Endothelial cell of umbilical vein (primary cell): ENCODE measurements at regions not wholly inside any gene's neighbourhood (a gene's known extent, or its start where the extent isn't known, plus 50 kb on each side); places are given as distances from the start of the nearest gene placed in this dataset.

Source experiments
- BruUV-seq: library from RNA; stranded (reverse); fragments of 400-500 nt; replicated peaks from 2 replicates; lab custom pipeline; 2021; lab: Mats Ljungman, UMichigan
- CTCF ChIA-PET: fragments of 300-600, 350-600 bp; sonication (Branson Sonifier 250); formaldehyde crosslinking; loops from one replicate; lab custom pipeline; 2021; ENCODE audit warnings: antibody characterized with exemption, inconsistent platforms; lab: Charles Lee
- POLR2A ChIA-PET: fragments of 300-600, 350-600 bp; sonication (Branson Sonifier 250); formaldehyde crosslinking; loops from one replicate; lab custom pipeline; 2021; ENCODE audit warnings: antibody characterized with exemption, inconsistent platforms; lab: Charles Lee
- DNase-seq: peaks from one replicate; pipeline ENCODE4 v3.0.0-alpha.2; 2011; ENCODE audit warnings: low read depth, low spot score
- FAIRE-seq: peaks from 2 replicates; lab custom pipeline; 2011; peaks lifted over from hg19 to GRCh38; lab: Jason Lieb, UNC
- H2AFZ ChIP-seq: 2 replicates; pipeline ENCODE4 v1.6.0; 2012; ENCODE audit warnings: low read depth, low read length, control low read depth, inconsistent platforms
- H3K27ac ChIP-seq: 2 replicates; pipeline ENCODE4 v1.5.1; 2011; ENCODE audit warnings: low read depth, mild to moderate bottlenecking, control low read depth, low read length, moderate library complexity; ENCODE audit not compliant: insufficient read depth
- H3K27me3 ChIP-seq, 2 experiments: 2 replicates each; pipeline versions ENCODE4 v1.6.0 to v1.6.1; 2011; ENCODE audit warnings: low read length in 2 of 2, mixed read lengths in 1 of 2; ENCODE audit not compliant: control insufficient read depth in 2 of 2, insufficient read depth in 2 of 2
- H3K36me3 ChIP-seq, 2 experiments: 2 replicates in 1 of 2; 3 replicates in 1 of 2; pipeline ENCODE4 v1.5.1; 2011; ENCODE audit warnings: low read length in 2 of 2, mild to moderate bottlenecking in 1 of 2, moderate library complexity in 1 of 2; ENCODE audit not compliant: control insufficient read depth in 2 of 2, insufficient read depth in 2 of 2; ENCODE audit errors: extremely low read depth in 1 of 2
- H3K4me1 ChIP-seq: 3 replicates; pipeline ENCODE4 v1.5.1; 2011; ENCODE audit warnings: mild to moderate bottlenecking, low read length; ENCODE audit not compliant: control insufficient read depth, insufficient read depth; ENCODE audit errors: extremely low read depth
- H3K4me2 ChIP-seq: 2 replicates; pipeline ENCODE4 v1.6.1; 2011; ENCODE audit warnings: low read length, control low read depth, mixed read lengths; ENCODE audit not compliant: insufficient read depth
- H3K4me3 ChIP-seq, 3 experiments: fragments of 200-600 bp in 1 of 3; sonication (generic), shearing (Covaris generic) in 1 of 3; replicated peaks in 1 of 3; 2 replicates each; pipeline ENCODE4 v1.5.1; 2011 to 2016; ENCODE audit warnings: control low read depth in 3 of 3, low read length in 3 of 3, mild to moderate bottlenecking in 2 of 3, inconsistent platforms in 1 of 3, low read depth in 1 of 3, moderate library complexity in 1 of 3; ENCODE audit not compliant: insufficient read depth in 1 of 3
- H3K79me2 ChIP-seq: 2 replicates; pipeline ENCODE4 v1.6.0; 2012; ENCODE audit warnings: low read length, inconsistent platforms; ENCODE audit not compliant: control insufficient read depth, insufficient read depth
- H3K9ac ChIP-seq: replicated peaks from 2 replicates; pipeline ENCODE3; 2011; ENCODE audit warnings: low read length, control low read depth; ENCODE audit not compliant: insufficient read depth; ENCODE audit errors: extremely low read depth
- H3K9me1 ChIP-seq: replicated peaks from 3 replicates; pipeline ENCODE4 v1.6.0; 2011; ENCODE audit warnings: mild to moderate bottlenecking, low read length; ENCODE audit not compliant: control insufficient read depth, insufficient read depth; ENCODE audit errors: extremely low read depth
- H3K9me3 ChIP-seq: replicated peaks from 2 replicates; pipeline ENCODE4 v1.5.1; 2012; ENCODE audit warnings: low read length, inconsistent platforms; ENCODE audit not compliant: control insufficient read depth, insufficient read depth
- H4K20me1 ChIP-seq: replicated peaks from 2 replicates; pipeline ENCODE3; 2011; ENCODE audit warnings: mild to moderate bottlenecking, low read length; ENCODE audit not compliant: control insufficient read depth, insufficient read depth; ENCODE audit errors: extremely low read depth
- EZH2 ChIP-seq: IDR thresholded peaks from 2 replicates; pipeline ENCODE4 v1.6.1; 2012; ENCODE audit warnings: borderline replicate concordance, low read depth, mild to moderate bottlenecking, moderate library complexity, low read length, inconsistent platforms; ENCODE audit not compliant: severe bottlenecking
- FOS ChIP-seq: IDR thresholded peaks from 2 replicates; pipeline ENCODE4 v1.6.1; 2011; ENCODE audit warnings: mild to moderate bottlenecking, low read length, moderate library complexity, borderline replicate concordance; ENCODE audit not compliant: insufficient read depth
- GATA2 ChIP-seq: IDR thresholded peaks from 2 replicates; pipeline ENCODE4 v1.7.0; 2011; ENCODE audit warnings: low read depth, mild to moderate bottlenecking, moderate library complexity, mixed read lengths, low read length; ENCODE audit not compliant: insufficient read length, insufficient read depth
- JUN ChIP-seq: IDR thresholded peaks from 2 replicates; pipeline ENCODE4 v1.6.1; 2011; ENCODE audit warnings: borderline replicate concordance, low read depth; ENCODE audit not compliant: insufficient read length, insufficient read depth
- MYC ChIP-seq: IDR thresholded peaks from one replicate; pipeline ENCODE4 v1.6.1; 2011; ENCODE audit warnings: mild to moderate bottlenecking, low read depth, low read length
- POLR2A ChIP-seq: IDR thresholded peaks from 2 replicates; pipeline ENCODE4 v1.6.1; 2012; ENCODE audit warnings: low read depth, mild to moderate bottlenecking, control low read depth, low read length
- POLR2AphosphoS5 ChIP-seq: IDR thresholded peaks from 2 replicates; pipeline ENCODE4 v1.6.1; 2012; ENCODE audit warnings: low read depth, mild to moderate bottlenecking, control low read depth, low read length, moderate library complexity; ENCODE audit not compliant: insufficient read depth
- dilution Hi-C: fragments of 300-500 bp; cut with MboI; formaldehyde crosslinking; loops from one replicate; pipeline ENCODE4 v1.15.0; 2019; ENCODE audit warnings: low sequenced_read_pairs; ENCODE audit not compliant: extremely low pct_ligation_motif_present
- intact Hi-C: fragments of 100-400 bp; cut with micrococcal nuclease; formaldehyde crosslinking; loops from one replicate; pipeline ENCODE4 v1.10.0; 2022
- TF ChIP-seq, protein P1 (sequence below): IDR thresholded peaks from 2 replicates; pipeline ENCODE4 v1.6.1; 2011; ENCODE audit not compliant: insufficient read depth, insufficient read length
- TF ChIP-seq, protein P2 (sequence below), 2 donors: IDR thresholded peaks; 1 replicate in 1 of 2; 2 replicates in 1 of 2; pipeline ENCODE4 v1.5.1; 2011; ENCODE audit warnings: low read length in 2 of 2, mild to moderate bottlenecking in 2 of 2, moderate library complexity in 2 of 2, control low read depth in 1 of 2, inconsistent platforms in 1 of 2, low read depth in 1 of 2; ENCODE audit not compliant: insufficient read depth in 1 of 2; ENCODE audit errors: extremely low read depth in 1 of 2

DNA sequence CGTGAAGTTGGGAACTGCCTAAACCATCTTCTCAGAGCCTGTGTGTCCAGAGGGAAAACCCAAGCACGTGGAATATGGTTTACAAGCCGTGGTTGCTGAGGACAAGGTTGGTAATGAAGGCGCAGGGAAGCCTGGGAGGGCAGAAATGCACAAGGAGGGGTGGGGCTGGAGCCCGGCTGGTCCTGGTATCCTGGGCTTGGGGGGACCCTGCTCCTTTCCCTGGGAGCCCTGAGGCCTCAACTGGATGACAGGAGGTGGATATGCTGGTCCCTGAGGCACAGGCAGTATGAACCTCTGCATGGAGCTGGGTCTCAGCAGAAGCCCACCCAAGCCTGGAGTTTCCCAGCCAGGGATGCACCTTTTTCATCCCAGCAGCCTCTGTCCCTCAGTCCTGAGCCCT, 80.3 kb upstream of the RET start:
- Histone ChIP-seq H3K79me2 (no peaks in the 10 kb centered on the region), H3K4me3 (no peak overlapping the region), H3K27me3 (no peaks in the 10 kb centered on the region), H4K20me1 (no peaks in the 10 kb centered on the region), H3K4me2 (no peak overlapping the region), H3K4me1 (no peaks in the 10 kb centered on the region), H3K9ac (no peak overlapping the region), H2AFZ (no peak overlapping the region), H3K36me3 (no peaks in the 10 kb centered on the region), H3K27ac (no peak overlapping the region), H3K9me1 (no peaks in the 10 kb centered on the region), H3K9me3 (no peaks in the 10 kb centered on the region)
- dilution Hi-C loops (no loop called here), intact Hi-C loops (no loop called here)
- CTCF ChIA-PET: no interaction called here
- no peak for DNase-seq
- FAIRE-seq: no peak
- POLR2A ChIA-PET: no interaction called here
- no peak for TF ChIP-seq JUN
- TF ChIP-seq, protein P1, sequence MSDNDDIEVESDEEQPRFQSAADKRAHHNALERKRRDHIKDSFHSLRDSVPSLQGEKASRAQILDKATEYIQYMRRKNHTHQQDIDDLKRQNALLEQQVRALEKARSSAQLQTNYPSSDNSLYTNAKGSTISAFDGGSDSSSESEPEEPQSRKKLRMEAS: no peak
- TF ChIP-seq GATA2: no peak
- no peak for TF ChIP-seq FOS
- no peak for TF ChIP-seq POLR2AphosphoS5
- TF ChIP-seq, protein P2, sequence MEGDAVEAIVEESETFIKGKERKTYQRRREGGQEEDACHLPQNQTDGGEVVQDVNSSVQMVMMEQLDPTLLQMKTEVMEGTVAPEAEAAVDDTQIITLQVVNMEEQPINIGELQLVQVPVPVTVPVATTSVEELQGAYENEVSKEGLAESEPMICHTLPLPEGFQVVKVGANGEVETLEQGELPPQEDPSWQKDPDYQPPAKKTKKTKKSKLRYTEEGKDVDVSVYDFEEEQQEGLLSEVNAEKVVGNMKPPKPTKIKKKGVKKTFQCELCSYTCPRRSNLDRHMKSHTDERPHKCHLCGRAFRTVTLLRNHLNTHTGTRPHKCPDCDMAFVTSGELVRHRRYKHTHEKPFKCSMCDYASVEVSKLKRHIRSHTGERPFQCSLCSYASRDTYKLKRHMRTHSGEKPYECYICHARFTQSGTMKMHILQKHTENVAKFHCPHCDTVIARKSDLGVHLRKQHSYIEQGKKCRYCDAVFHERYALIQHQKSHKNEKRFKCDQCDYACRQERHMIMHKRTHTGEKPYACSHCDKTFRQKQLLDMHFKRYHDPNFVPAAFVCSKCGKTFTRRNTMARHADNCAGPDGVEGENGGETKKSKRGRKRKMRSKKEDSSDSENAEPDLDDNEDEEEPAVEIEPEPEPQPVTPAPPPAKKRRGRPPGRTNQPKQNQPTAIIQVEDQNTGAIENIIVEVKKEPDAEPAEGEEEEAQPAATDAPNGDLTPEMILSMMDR (IDR thresholded peaks at IDR 0.05; ENCODE audit: extremely low read depth in 1 of 2, insufficient read depth in 1 of 2, low read depth in 1 of 2, low read length in 2 of 2): no peak
- no peak for TF ChIP-seq EZH2
- no peak for TF ChIP-seq POLR2A
- TF ChIP-seq MYC: no peak
- BruUV-seq: no TSS peak
